ENCODE measurements at regions not wholly inside any gene's neighbourhood (a gene's known extent, or its start where the extent isn't known, plus 50 kb on each side); places are given as distances from the start of the nearest gene placed in this dataset.
"Not testable (repeated sequence)": the region's sequence is repeated elsewhere in the genome, so short reads cannot be mapped to it uniquely, and the experiment has no call there.

DNA sequence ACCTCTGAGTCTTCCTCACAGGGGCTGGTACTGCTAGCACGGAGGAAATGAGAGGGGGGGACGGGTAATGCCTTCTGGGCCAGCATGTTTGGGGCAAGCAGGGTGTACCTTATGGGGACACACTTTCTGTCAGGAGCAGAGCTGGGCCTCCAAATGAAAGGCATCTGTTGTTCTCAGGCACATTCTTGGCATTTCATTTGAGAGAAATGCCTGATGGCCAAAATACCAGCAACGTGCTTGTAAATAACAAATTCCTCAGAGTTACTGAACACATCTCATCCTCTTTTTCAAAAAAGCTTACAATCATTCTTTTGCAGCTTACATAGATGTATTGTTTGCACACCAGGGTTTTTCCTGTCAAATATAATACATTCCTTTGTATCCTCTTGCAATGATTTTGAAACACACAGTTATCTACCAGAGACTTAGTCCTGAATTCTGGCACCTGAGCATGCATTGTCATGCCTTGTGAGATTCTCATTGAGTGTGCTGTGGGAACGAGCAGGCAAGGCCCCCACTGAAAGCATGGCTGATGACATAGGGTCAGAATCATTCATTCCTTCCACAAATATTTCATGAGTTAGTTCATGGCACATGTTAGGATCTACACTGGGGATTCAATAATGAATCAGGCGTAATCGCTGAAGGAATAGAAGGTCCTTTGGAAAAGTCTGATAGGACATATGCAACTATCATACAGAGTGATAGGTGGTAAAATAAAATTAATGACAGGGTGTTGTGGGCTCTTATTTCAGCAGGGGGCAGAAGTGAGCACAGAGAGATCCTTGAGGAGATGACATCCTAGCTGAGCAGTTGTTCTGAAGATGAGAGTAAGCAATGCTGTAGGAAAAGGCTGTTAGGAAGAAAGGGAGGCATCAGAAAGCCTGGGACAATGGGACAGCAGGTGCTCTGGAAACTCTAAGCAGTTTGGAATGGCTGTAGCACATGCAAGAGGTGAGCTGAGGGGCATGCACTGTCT, 260.9 kb upstream of the TUT7 start:
- ATAC-seq (ENCODE audit: low read depth in 2 of 2), result no peak
- H3K4me1 Mint-ChIP-seq, result no peaks in the 10 kb centered on the region
- H3K9me3 ChIP-seq (ENCODE audit: control insufficient read depth in 2 of 2, low read length in 2 of 2), result no peaks in the 10 kb centered on the region
- no peaks in the 10 kb centered on the region for H3K36me3 Mint-ChIP-seq
- H3K9me3 Mint-ChIP-seq, result peaks cover 0 to 1% (median 0%) of the 10 kb centered on the region in 7 donors
- DNase-seq, result peak in 1 of 3 donors; percentile 2
- peak overlapping the region in 1 of 3 donors; percentile 29 for H3K27ac Mint-ChIP-seq
- H3K36me3 ChIP-seq (ENCODE audit: control insufficient read depth, insufficient read depth, low read length), result no peaks in the 10 kb centered on the region
- H3K4me3 Mint-ChIP-seq, result no peak overlapping the region
- H3K4me3 ChIP-seq (ENCODE audit: low read depth, low read length), result no peak overlapping the region
- H3K4me1 ChIP-seq (ENCODE audit: control insufficient read depth, insufficient read depth, low read length, poor library complexity, severe bottlenecking), result no peaks in the 10 kb centered on the region
- no peaks in the 10 kb centered on the region for H3K27me3 ChIP-seq (ENCODE audit: control insufficient read depth, insufficient read depth, low read length)
- H3K27ac ChIP-seq (ENCODE audit: insufficient read depth, low read length, poor library complexity, severe bottlenecking), result no peak overlapping the region
- no peaks in the 10 kb centered on the region for H3K27me3 Mint-ChIP-seq

DNA sequence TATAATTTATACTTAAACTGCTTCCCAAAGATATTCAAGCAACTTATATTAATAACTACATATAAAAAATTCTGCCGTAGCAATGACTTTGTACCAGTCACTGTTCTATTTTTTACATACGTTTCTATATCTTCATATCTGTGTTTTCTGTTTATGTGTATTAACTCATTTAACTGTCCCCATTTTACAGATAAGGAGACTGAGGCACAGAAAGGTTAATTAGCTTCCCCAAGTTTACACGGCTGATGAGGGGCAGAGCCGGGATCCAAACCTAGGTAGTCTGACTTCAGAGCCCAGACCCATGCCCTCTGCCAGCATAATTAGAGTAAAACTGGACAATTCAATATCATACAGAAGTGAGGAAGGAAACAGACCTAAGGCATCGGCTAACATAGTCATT, 259.7 kb upstream of the TUT7 start:
- DNase-seq, result no peak
- no peak overlapping the region for H3K27ac ChIP-seq (ENCODE audit: insufficient read depth, low read length, poor library complexity, severe bottlenecking)
- H3K27me3 ChIP-seq (ENCODE audit: control insufficient read depth, insufficient read depth, low read length), result no peaks in the 10 kb centered on the region
- Mint-ChIP-seq H3K4me1 (no peaks in the 10 kb centered on the region), H3K36me3 (no peaks in the 10 kb centered on the region), H3K9me3 (peaks cover 0 to 1% (median 0%) of the 10 kb centered on the region in 7 donors), H3K27ac (no peak overlapping the region), H3K4me3 (no peak overlapping the region), H3K27me3 (no peaks in the 10 kb centered on the region)
- H3K9me3 ChIP-seq (ENCODE audit: control insufficient read depth in 2 of 2, low read length in 2 of 2), result no peaks in the 10 kb centered on the region
- H3K4me3 ChIP-seq (ENCODE audit: low read depth, low read length), result no peak overlapping the region
- ATAC-seq (ENCODE audit: low read depth in 2 of 2), result no peak
- no peaks in the 10 kb centered on the region for H3K36me3 ChIP-seq (ENCODE audit: control insufficient read depth, insufficient read depth, low read length)
- no peaks in the 10 kb centered on the region for H3K4me1 ChIP-seq (ENCODE audit: control insufficient read depth, insufficient read depth, low read length, poor library complexity, severe bottlenecking)

DNA sequence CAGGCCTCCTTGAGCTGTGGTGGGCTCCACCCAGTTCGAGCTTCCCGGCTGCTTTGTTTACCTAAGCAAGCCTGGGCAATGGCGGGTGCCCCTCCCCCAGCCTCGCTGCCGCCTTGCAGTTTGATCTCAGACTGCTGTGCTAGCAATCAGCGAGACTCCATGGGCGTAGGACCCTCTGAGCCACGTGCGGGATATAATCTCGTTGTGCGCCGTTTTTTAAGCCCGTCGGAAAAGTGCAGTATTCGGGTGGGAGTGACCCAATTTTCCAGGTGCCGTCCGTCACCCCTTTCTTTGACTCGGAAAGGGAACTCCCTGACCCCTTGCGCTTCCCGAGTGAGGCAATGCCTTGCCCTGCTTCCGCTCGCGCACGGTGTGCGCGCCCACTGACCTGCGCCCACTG, 257.3 kb upstream of the TUT7 start:
- not testable (repeated sequence) for ATAC-seq (ENCODE audit: low read depth in 2 of 2); H3K27ac Mint-ChIP-seq; DNase-seq; H3K4me3 ChIP-seq (ENCODE audit: low read depth, low read length); H3K4me3 Mint-ChIP-seq; H3K27me3 Mint-ChIP-seq; H3K4me1 ChIP-seq (ENCODE audit: control insufficient read depth, insufficient read depth, low read length, poor library complexity, severe bottlenecking); H3K27me3 ChIP-seq (ENCODE audit: control insufficient read depth, insufficient read depth, low read length); H3K4me1 Mint-ChIP-seq; H3K9me3 Mint-ChIP-seq; H3K27ac ChIP-seq (ENCODE audit: insufficient read depth, low read length, poor library complexity, severe bottlenecking); H3K9me3 ChIP-seq (ENCODE audit: control insufficient read depth in 2 of 2, low read length in 2 of 2); H3K36me3 ChIP-seq (ENCODE audit: control insufficient read depth, insufficient read depth, low read length); H3K36me3 Mint-ChIP-seq

DNA sequence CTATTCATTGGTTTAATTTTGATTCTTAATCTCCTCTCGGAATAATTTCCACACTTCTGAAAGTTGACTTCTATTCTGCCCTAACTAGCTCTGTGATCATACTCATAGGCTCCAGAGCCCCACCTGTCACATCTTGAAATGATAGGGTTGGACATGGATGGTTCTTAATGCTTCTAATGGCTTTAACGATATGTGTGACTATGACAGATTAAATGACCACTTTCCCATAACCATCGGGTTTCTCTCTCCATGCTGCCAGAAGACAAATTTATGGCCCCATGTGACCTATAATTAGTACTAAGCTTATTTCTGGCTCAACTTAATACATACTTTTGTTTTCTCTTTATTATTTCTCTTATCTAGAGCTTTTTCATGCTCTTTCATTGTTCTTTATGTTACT, 251.1 kb upstream of the TUT7 start:
- ATAC-seq (ENCODE audit: low read depth in 2 of 2) (no peak), DNase-seq (no peak)
- H3K27ac Mint-ChIP-seq, result no peak overlapping the region
- no peak overlapping the region for H3K4me3 Mint-ChIP-seq
- no peaks in the 10 kb centered on the region for H3K36me3 Mint-ChIP-seq
- peaks cover 4% of the 10 kb centered on the region for H3K27me3 Mint-ChIP-seq
- Histone ChIP-seq H3K9me3 (ENCODE audit: control insufficient read depth in 2 of 2, low read length in 2 of 2) (no peaks in the 10 kb centered on the region), H3K36me3 (ENCODE audit: control insufficient read depth, insufficient read depth, low read length) (no peaks in the 10 kb centered on the region), H3K4me3 (ENCODE audit: low read depth, low read length) (no peak overlapping the region), H3K27ac (ENCODE audit: insufficient read depth, low read length, poor library complexity, severe bottlenecking) (no peak overlapping the region), H3K27me3 (ENCODE audit: control insufficient read depth, insufficient read depth, low read length) (no peaks in the 10 kb centered on the region), H3K4me1 (ENCODE audit: control insufficient read depth, insufficient read depth, low read length, poor library complexity, severe bottlenecking) (no peaks in the 10 kb centered on the region)
- peaks cover 0 to 2% (median 0%) of the 10 kb centered on the region in 7 donors for H3K9me3 Mint-ChIP-seq
- no peaks in the 10 kb centered on the region for H3K4me1 Mint-ChIP-seq

DNA sequence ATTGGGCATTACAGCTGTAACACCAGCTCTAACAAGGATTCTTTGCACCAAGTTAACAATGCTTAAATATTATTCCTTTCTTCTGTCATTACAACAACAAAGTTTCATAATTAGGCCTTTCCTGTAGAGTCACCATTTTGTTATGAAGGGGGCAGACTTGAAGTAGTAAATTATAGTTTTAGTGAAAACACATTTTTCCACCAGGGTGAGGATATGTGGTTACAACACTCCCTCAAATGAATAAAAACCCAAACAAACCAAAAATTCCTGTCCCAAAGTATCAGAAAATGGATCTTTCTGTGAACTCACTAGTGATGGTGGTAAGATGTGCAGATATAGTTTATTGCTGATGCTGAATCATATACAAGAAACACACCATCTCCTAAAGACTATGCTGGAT, 250.5 kb upstream of the TUT7 start:
- H3K4me1 ChIP-seq (ENCODE audit: control insufficient read depth, insufficient read depth, low read length, poor library complexity, severe bottlenecking), result no peaks in the 10 kb centered on the region
- H3K36me3 ChIP-seq (ENCODE audit: control insufficient read depth, insufficient read depth, low read length), result no peaks in the 10 kb centered on the region
- no peak for DNase-seq
- H3K27me3 Mint-ChIP-seq, result peaks cover 4% of the 10 kb centered on the region
- H3K27me3 ChIP-seq (ENCODE audit: control insufficient read depth, insufficient read depth, low read length), result no peaks in the 10 kb centered on the region
- no peak for ATAC-seq (ENCODE audit: low read depth in 2 of 2)
- no peak overlapping the region for H3K4me3 ChIP-seq (ENCODE audit: low read depth, low read length)
- no peak overlapping the region for H3K4me3 Mint-ChIP-seq
- H3K27ac ChIP-seq (ENCODE audit: insufficient read depth, low read length, poor library complexity, severe bottlenecking), result no peak overlapping the region
- H3K4me1 Mint-ChIP-seq, result no peaks in the 10 kb centered on the region
- H3K9me3 ChIP-seq (ENCODE audit: control insufficient read depth in 2 of 2, low read length in 2 of 2), result no peaks in the 10 kb centered on the region
- peaks cover 0 to 2% (median 0%) of the 10 kb centered on the region in 7 donors for H3K9me3 Mint-ChIP-seq
- no peak overlapping the region for H3K27ac Mint-ChIP-seq
- H3K36me3 Mint-ChIP-seq, result no peaks in the 10 kb centered on the region

DNA sequence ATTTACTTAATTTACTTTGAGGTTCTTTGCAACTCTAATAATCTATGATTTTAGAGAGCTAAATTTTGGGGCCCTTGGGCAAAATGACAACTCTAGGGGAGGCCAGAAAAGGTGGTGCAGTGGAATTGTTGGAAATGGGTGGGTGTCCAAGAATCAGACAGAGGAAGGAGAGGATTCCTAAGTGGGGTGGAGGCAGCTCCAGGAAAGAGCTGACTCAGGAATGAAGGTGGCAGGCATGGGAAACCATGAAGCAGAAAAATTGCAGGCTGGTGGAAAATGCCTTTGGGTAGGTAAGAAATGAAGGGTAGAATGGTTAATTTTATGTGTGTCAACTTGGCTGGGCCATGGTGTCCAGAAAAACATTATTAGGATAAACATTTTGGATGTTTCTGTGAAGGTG, 248.5 kb upstream of the TUT7 start:
- H3K36me3 Mint-ChIP-seq, result no peaks in the 10 kb centered on the region
- Histone ChIP-seq H3K36me3 (ENCODE audit: control insufficient read depth, insufficient read depth, low read length) (no peaks in the 10 kb centered on the region), H3K4me3 (ENCODE audit: low read depth, low read length) (no peak overlapping the region), H3K9me3 (ENCODE audit: control insufficient read depth in 2 of 2, low read length in 2 of 2) (no peaks in the 10 kb centered on the region), H3K4me1 (ENCODE audit: control insufficient read depth, insufficient read depth, low read length, poor library complexity, severe bottlenecking) (no peaks in the 10 kb centered on the region), H3K27ac (ENCODE audit: insufficient read depth, low read length, poor library complexity, severe bottlenecking) (no peak overlapping the region), H3K27me3 (ENCODE audit: control insufficient read depth, insufficient read depth, low read length) (no peaks in the 10 kb centered on the region)
- peaks cover 0 to 2% (median 0%) of the 10 kb centered on the region in 7 donors for H3K9me3 Mint-ChIP-seq
- H3K27ac Mint-ChIP-seq, result no peak overlapping the region
- no peak overlapping the region for H3K4me3 Mint-ChIP-seq
- DNase-seq, result no peak
- H3K27me3 Mint-ChIP-seq, result peaks cover 4% of the 10 kb centered on the region
- ATAC-seq (ENCODE audit: low read depth in 2 of 2), result no peak
- no peaks in the 10 kb centered on the region for H3K4me1 Mint-ChIP-seq

DNA sequence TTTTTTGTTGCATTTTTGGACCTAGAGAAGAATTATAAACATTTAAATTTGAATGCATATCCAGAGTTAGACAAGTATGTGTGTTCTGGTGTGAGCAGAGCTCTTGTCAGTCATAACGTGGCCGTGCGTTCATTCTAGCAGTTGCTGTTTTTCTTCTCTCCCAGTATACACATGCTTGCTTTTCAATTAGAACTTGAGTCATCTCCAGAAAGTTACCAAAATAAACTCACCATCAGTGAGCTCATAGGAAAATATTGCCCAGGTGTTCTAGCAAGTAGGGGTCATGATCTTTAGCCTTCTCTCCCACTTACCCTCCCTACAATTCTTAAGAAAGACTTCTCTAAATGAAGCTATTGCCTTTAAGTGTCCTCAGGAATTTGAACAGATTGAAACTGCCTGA, 247.5 kb upstream of the TUT7 start:
- Mint-ChIP-seq H3K9me3 (peaks cover 0 to 2% (median 0%) of the 10 kb centered on the region in 7 donors), H3K36me3 (no peaks in the 10 kb centered on the region), H3K27ac (no peak overlapping the region), H3K27me3 (peaks cover 4% of the 10 kb centered on the region), H3K4me1 (no peaks in the 10 kb centered on the region), H3K4me3 (no peak overlapping the region)
- no peak overlapping the region for H3K27ac ChIP-seq (ENCODE audit: insufficient read depth, low read length, poor library complexity, severe bottlenecking)
- no peak for DNase-seq
- H3K4me1 ChIP-seq (ENCODE audit: control insufficient read depth, insufficient read depth, low read length, poor library complexity, severe bottlenecking), result no peaks in the 10 kb centered on the region
- H3K36me3 ChIP-seq (ENCODE audit: control insufficient read depth, insufficient read depth, low read length), result no peaks in the 10 kb centered on the region
- no peak for ATAC-seq (ENCODE audit: low read depth in 2 of 2)
- no peaks in the 10 kb centered on the region for H3K9me3 ChIP-seq (ENCODE audit: control insufficient read depth in 2 of 2, low read length in 2 of 2)
- H3K4me3 ChIP-seq (ENCODE audit: low read depth, low read length), result no peak overlapping the region
- H3K27me3 ChIP-seq (ENCODE audit: control insufficient read depth, insufficient read depth, low read length), result no peaks in the 10 kb centered on the region

DNA sequence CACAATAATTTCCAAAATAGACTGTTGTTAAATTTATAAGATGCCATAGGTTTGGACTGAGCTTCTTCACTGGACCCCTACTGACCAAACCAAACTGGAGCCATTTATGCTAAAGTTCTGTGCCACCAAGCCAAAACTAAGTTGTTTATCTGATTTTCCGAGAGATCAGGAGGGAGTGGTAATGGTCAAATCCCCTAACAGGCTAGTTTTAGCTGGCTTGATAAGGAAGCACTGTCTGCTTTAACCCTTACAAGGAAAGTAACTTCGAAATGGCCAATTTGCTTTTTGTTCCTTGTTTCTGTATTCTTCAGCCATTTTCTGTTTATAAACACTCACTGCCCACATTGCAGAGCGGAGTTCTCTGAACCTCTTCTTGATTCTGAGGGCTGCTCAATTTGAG, 246.8 kb upstream of the TUT7 start:
- Histone ChIP-seq H3K27me3 (ENCODE audit: control insufficient read depth, insufficient read depth, low read length) (no peaks in the 10 kb centered on the region), H3K9me3 (ENCODE audit: control insufficient read depth in 2 of 2, low read length in 2 of 2) (no peaks in the 10 kb centered on the region), H3K36me3 (ENCODE audit: control insufficient read depth, insufficient read depth, low read length) (no peaks in the 10 kb centered on the region), H3K4me1 (ENCODE audit: control insufficient read depth, insufficient read depth, low read length, poor library complexity, severe bottlenecking) (no peaks in the 10 kb centered on the region), H3K4me3 (ENCODE audit: low read depth, low read length) (no peak overlapping the region), H3K27ac (ENCODE audit: insufficient read depth, low read length, poor library complexity, severe bottlenecking) (no peak overlapping the region)
- Mint-ChIP-seq H3K27ac (no peak overlapping the region), H3K4me1 (no peaks in the 10 kb centered on the region), H3K27me3 (peaks cover 4% of the 10 kb centered on the region), H3K4me3 (no peak overlapping the region), H3K9me3 (peaks cover 0 to 2% (median 0%) of the 10 kb centered on the region in 7 donors), H3K36me3 (no peaks in the 10 kb centered on the region)
- DNase-seq (no peak), ATAC-seq (ENCODE audit: low read depth in 2 of 2) (no peak)

Data from CD4-positive, CD25-positive, alpha-beta regulatory T cell (primary cell).